HG03196 (cell line): ENCODE measurements at regions not wholly inside any gene's neighbourhood (a gene's known extent, or its start where the extent isn't known, plus 50 kb on each side); places are given as distances from the start of the nearest gene placed in this dataset.

ENCODE experiments used
- ATAC-seq: cut with Tn5 transposase; IDR thresholded peaks from one replicate; pipeline ENCODE4 v1.9.1; 2021; ENCODE audit not compliant: unreplicated experiment

GRCh38 chr5:148708854-148709253 is 54.5 kb upstream of the HTR4 start:
- ATAC-seq, result no peak

- no peak for ATAC-seq
Observed at GRCh38 chr5:148711961-148712360, 57.6 kb upstream of the HTR4 start.

- no peak for ATAC-seq
Observed at GRCh38 chr5:148713735-148714508, 59.6 kb upstream of the HTR4 start.

- no peak for ATAC-seq
Observed at GRCh38 chr5:148716716-148717115, 62.4 kb upstream of the HTR4 start.

- ATAC-seq, result no peak
Observed at GRCh38 chr5:148717668-148718067, 63.3 kb upstream of the HTR4 start.

GRCh38 chr5:148719605-148720004 is 65.3 kb upstream of the HTR4 start:
- no peak for ATAC-seq

- ATAC-seq, result no peak
Observed at GRCh38 chr5:148720257-148720656, 65.9 kb upstream of the HTR4 start.

- ATAC-seq, result no peak
Observed at GRCh38 chr5:148723143-148723542, 68.8 kb upstream of the HTR4 start.

- no peak for ATAC-seq
Observed at GRCh38 chr5:148725675-148726074, 71.3 kb upstream of the HTR4 start.

GRCh38 chr5:148729182-148729581 is 74.9 kb upstream of the HTR4 start:
- no peak for ATAC-seq

GRCh38 chr5:148730270-148730669 is 75.9 kb upstream of the HTR4 start:
- ATAC-seq, result no peak

- ATAC-seq, result peak; percentile 95
Observed at GRCh38 chr5:148730942-148731898, 76.9 kb upstream of the HTR4 start.

- ATAC-seq, result no peak
Observed at GRCh38 chr5:148732692-148733091, 78.4 kb upstream of the HTR4 start.

- ATAC-seq, result no peak
Observed at GRCh38 chr5:148733601-148734438, 79.5 kb upstream of the HTR4 start.

- ATAC-seq, result no peak
Observed at GRCh38 chr5:148734518-148734917, 80.2 kb upstream of the HTR4 start.

GRCh38 chr5:148735301-148735835 is 81.0 kb upstream of the HTR4 start:
- no peak for ATAC-seq

GRCh38 chr5:148739023-148739422 is 84.7 kb upstream of the HTR4 start:
- ATAC-seq, result no peak

GRCh38 chr5:148739524-148739923 is 85.2 kb upstream of the HTR4 start:
- ATAC-seq, result no peak

- no peak for ATAC-seq
Observed at GRCh38 chr5:148740079-148740858, 85.9 kb upstream of the HTR4 start.
